H1 (cell line): ENCODE measurements at regions not wholly inside any gene's neighbourhood (a gene's known extent, or its start where the extent isn't known, plus 50 kb on each side); places are given as distances from the start of the nearest gene placed in this dataset.

Experiments
- CTCF ChIA-PET: fragments of 300-600 bp; sonication (Branson Sonifier 250); formaldehyde crosslinking; loops from one replicate; lab custom pipeline; 2021; ENCODE audit not compliant: partially characterized antibody; lab: Charles Lee
- POLR2A ChIA-PET: fragments of 300-600 bp; sonication (Branson Sonifier 250); formaldehyde crosslinking; loops from one replicate; lab custom pipeline; 2021; ENCODE audit warnings: inconsistent platforms; ENCODE audit not compliant: partially characterized antibody; lab: Charles Lee
- DNase-seq, 2 experiments: peaks; one replicate each; pipeline versions ENCODE4 v3.0.0 to v3.0.0-alpha.2; 2010 to 2022; ENCODE audit warnings: low spot score in 2 of 2, low read depth in 1 of 2, mixed read lengths in 1 of 2
- FAIRE-seq: peaks from 2 replicates; lab custom pipeline; 2011; peaks lifted over from hg19 to GRCh38; lab: Jason Lieb, UNC
- H2AFZ ChIP-seq: 2 replicates; pipeline ENCODE4 v1.8.1; 2012; ENCODE audit warnings: low read length, inconsistent platforms
- H2AK5ac ChIP-seq: 2 replicates; pipeline ENCODE4 v1.6.1; 2013; ENCODE audit warnings: low read depth, low read length
- H2BK120ac ChIP-seq: replicated peaks from 2 replicates; pipeline ENCODE3; 2013; ENCODE audit warnings: low read depth, low read length, inconsistent platforms
- H2BK12ac ChIP-seq: 2 replicates; pipeline ENCODE4 v1.6.1; 2013; ENCODE audit warnings: low read depth, low read length
- H2BK15ac ChIP-seq: 2 replicates; pipeline ENCODE4 v1.6.1; 2013; ENCODE audit warnings: low read length
- H2BK20ac ChIP-seq: 2 replicates; pipeline ENCODE4 v1.6.1; 2013; ENCODE audit warnings: low read length
- H2BK5ac ChIP-seq: 2 replicates; pipeline ENCODE4 v1.6.1; 2013; ENCODE audit warnings: low read depth, low read length
- H3K14ac ChIP-seq: 2 replicates; pipeline ENCODE4 v1.6.1; 2013; ENCODE audit warnings: inconsistent platforms; ENCODE audit not compliant: insufficient read length
- H3K18ac ChIP-seq: 2 replicates; pipeline ENCODE4 v1.6.1; 2013; ENCODE audit warnings: low read length; ENCODE audit errors: extremely low read depth
- H3K23ac ChIP-seq: 2 replicates; pipeline ENCODE4 v1.6.1; 2013; ENCODE audit warnings: inconsistent platforms; ENCODE audit not compliant: insufficient read length
- H3K23me2 ChIP-seq: 2 replicates; pipeline ENCODE4 v1.6.1; 2013; ENCODE audit warnings: low read depth, low read length
- H3K27ac ChIP-seq: 2 replicates; pipeline ENCODE4 v1.6.1; 2011; ENCODE audit warnings: low read depth, low read length, inconsistent platforms
- H3K27me3 ChIP-seq, 4 experiments: replicated peaks in 1 of 4; 1 replicate in 1 of 4; 2 replicates in 3 of 4; pipeline versions ENCODE4 v1.6.1 to v1.8.1; 2011 to 2013; ENCODE audit warnings: low read length in 3 of 4, mild to moderate bottlenecking in 3 of 4, inconsistent platforms in 2 of 4, mixed read lengths in 2 of 4, moderate library complexity in 1 of 4; ENCODE audit not compliant: control insufficient read depth in 3 of 4, insufficient read depth in 3 of 4; ENCODE audit errors: extremely low read depth in 1 of 4
- H3K36me3 ChIP-seq, 4 experiments: 2 replicates each; pipeline versions ENCODE4 v1.6.1 to v1.8.1; 2011 to 2013; ENCODE audit warnings: mild to moderate bottlenecking in 4 of 4, low read length in 3 of 4, moderate library complexity in 2 of 4, control low read depth in 1 of 4, inconsistent platforms in 1 of 4; ENCODE audit not compliant: insufficient read depth in 4 of 4, control insufficient read depth in 2 of 4
- H3K4ac ChIP-seq: replicated peaks from 2 replicates; pipeline ENCODE3; 2013; ENCODE audit warnings: low read length, low read depth, mixed read lengths, inconsistent platforms; ENCODE audit not compliant: insufficient read length
- H3K4me1 ChIP-seq, 4 experiments: replicated peaks in 1 of 4; 1 replicate in 1 of 4; 2 replicates in 3 of 4; pipeline versions ENCODE4 v1.6.1 to v1.8.1; 2011 to 2013; ENCODE audit warnings: low read length in 3 of 4, inconsistent platforms in 2 of 4, mixed read lengths in 1 of 4; ENCODE audit not compliant: insufficient read depth in 4 of 4, control insufficient read depth in 3 of 4
- H3K4me2 ChIP-seq, 2 experiments: 2 replicates each; pipeline versions ENCODE4 v1.6.1 to v1.8.1; 2011 to 2013; ENCODE audit warnings: low read depth in 2 of 2, low read length in 2 of 2, control low read depth in 1 of 2, inconsistent platforms in 1 of 2, mild to moderate bottlenecking in 1 of 2; ENCODE audit not compliant: insufficient read depth in 1 of 2
- H3K4me3 ChIP-seq, 4 experiments: fragments of 200-600, 300-600 bp in 1 of 4; sonication (generic), shearing (Covaris generic), sonication (Bioruptor Twin) in 1 of 4; 2 replicates each; pipeline versions ENCODE4 v1.5.1 to v1.8.1; 2011 to 2016; ENCODE audit warnings: low read length in 4 of 4, low read depth in 3 of 4, control low read depth in 2 of 4, inconsistent platforms in 2 of 4, mild to moderate bottlenecking in 2 of 4, mixed read lengths in 1 of 4, moderate library complexity in 1 of 4; ENCODE audit not compliant: insufficient read depth in 2 of 4; ENCODE audit errors: extremely low read depth in 1 of 4
- H3K56ac ChIP-seq: replicated peaks from 2 replicates; pipeline ENCODE3; 2013; ENCODE audit warnings: low read depth, mild to moderate bottlenecking, mixed read lengths, low read length, inconsistent platforms; ENCODE audit not compliant: insufficient read length
- H3K79me1 ChIP-seq: 2 replicates; pipeline ENCODE4 v1.6.1; 2013; ENCODE audit warnings: low read depth, low read length, control low read depth
- H3K79me2 ChIP-seq, 2 experiments: 2 replicates each; pipeline versions ENCODE4 v1.6.1 to v1.8.1; 2012 to 2013; ENCODE audit warnings: low read length in 2 of 2, mild to moderate bottlenecking in 2 of 2, inconsistent platforms in 1 of 2; ENCODE audit not compliant: insufficient read depth in 2 of 2, control insufficient read depth in 1 of 2
- H3K9ac ChIP-seq, 4 experiments: replicated peaks in 1 of 4; 1 replicate in 1 of 4; 2 replicates in 3 of 4; pipeline versions ENCODE4 v1.6.1 to v1.8.1; 2011 to 2013; ENCODE audit warnings: low read depth in 3 of 4, low read length in 3 of 4, control low read depth in 2 of 4, mild to moderate bottlenecking in 2 of 4, moderate library complexity in 2 of 4, inconsistent platforms in 1 of 4; ENCODE audit errors: extremely low read depth in 1 of 4
- H3K9me3 ChIP-seq, 2 experiments: 2 replicates each; pipeline versions ENCODE4 v1.6.1 to v1.8.1; 2012 to 2013; ENCODE audit warnings: mild to moderate bottlenecking in 2 of 2, moderate library complexity in 2 of 2, control low read depth in 1 of 2, inconsistent platforms in 1 of 2, low read depth in 1 of 2, low read length in 1 of 2, mixed read lengths in 1 of 2; ENCODE audit not compliant: insufficient read depth in 2 of 2
- H4K20me1 ChIP-seq, 2 experiments: replicated peaks in 1 of 2; 2 replicates each; pipeline versions ENCODE3 to v1.8.1; 2011 to 2013; ENCODE audit warnings: inconsistent platforms in 2 of 2, low read length in 2 of 2, mild to moderate bottlenecking in 1 of 2; ENCODE audit not compliant: insufficient read depth in 2 of 2, control insufficient read depth in 1 of 2
- H4K5ac ChIP-seq: 2 replicates; pipeline ENCODE4 v1.6.1; 2013; ENCODE audit warnings: low read length, low read depth, mixed read lengths, inconsistent platforms; ENCODE audit not compliant: insufficient read length
- H4K8ac ChIP-seq: 2 replicates; pipeline ENCODE4 v1.8.0; 2013; ENCODE audit warnings: mild to moderate bottlenecking, moderate library complexity, low read length, inconsistent platforms; ENCODE audit not compliant: insufficient read depth; ENCODE audit errors: extremely low read depth
- H4K91ac ChIP-seq: replicated peaks from 2 replicates; pipeline ENCODE3; 2013; ENCODE audit warnings: low read length, mixed read lengths, inconsistent platforms; ENCODE audit not compliant: insufficient read length
- E2F6 ChIP-seq: IDR thresholded peaks from 2 replicates; pipeline ENCODE4 v1.6.1; 2012; ENCODE audit warnings: inconsistent platforms
- HDAC2 ChIP-seq, 2 experiments: fragments of 300-600 bp in 1 of 2; sonication (generic) in 1 of 2; IDR thresholded peaks; 2 replicates each; pipeline ENCODE4 v1.6.1; 2011 to 2012; ENCODE audit warnings: low read depth in 2 of 2, low read length in 2 of 2, mild to moderate bottlenecking in 2 of 2, moderate library complexity in 2 of 2, borderline replicate concordance in 1 of 2, inconsistent platforms in 1 of 2
- JUN ChIP-seq: IDR thresholded peaks from 2 replicates; pipeline ENCODE4 v1.6.1; 2011; ENCODE audit warnings: low read depth, mild to moderate bottlenecking, improper control_type of control experiment, low read length
- POLR2A ChIP-seq, 2 experiments: IDR thresholded peaks; 1 replicate in 1 of 2; 2 replicates in 1 of 2; pipeline ENCODE4 v1.6.1; 2011; ENCODE audit warnings: low read depth in 2 of 2, low read length in 2 of 2, mild to moderate bottlenecking in 2 of 2; ENCODE audit errors: control extremely low read depth in 1 of 2
- SIRT6 ChIP-seq: IDR thresholded peaks from one replicate; pipeline ENCODE4 v1.7.1; 2012; ENCODE audit warnings: low read length, inconsistent platforms
- SP1 ChIP-seq: IDR thresholded peaks from 2 replicates; pipeline ENCODE4 v1.6.1; 2011; ENCODE audit warnings: low read depth, low read length
- SP4 ChIP-seq: IDR thresholded peaks from 2 replicates; pipeline ENCODE4 v1.6.1; 2012; ENCODE audit warnings: low read length, inconsistent platforms
- YY1 ChIP-seq: IDR thresholded peaks from 2 replicates; pipeline ENCODE4 v1.6.1; 2011; ENCODE audit warnings: low read depth, mild to moderate bottlenecking, low read length
- WGBS, 2 experiments: shearing (Covaris generic) in 1 of 2; methylation state at CpG; one replicate each; pipeline versions ENCODE4 v1.1.6 to v1.1.7; 2013 to 2015; ENCODE audit warnings: low lambda C conversion rate in 2 of 2, mixed read lengths in 2 of 2, inconsistent platforms in 1 of 2, low coverage in 1 of 2, missing lambda C conversion rate in 1 of 2; ENCODE audit not compliant: insufficient replicate concordance in 2 of 2, insufficient coverage in 1 of 2, insufficient read length in 1 of 2; ENCODE audit errors: extremely low coverage in 1 of 2, missing lambda C conversion rate in 1 of 2; 5-methylcytosine and 5-hydroxymethylcytosine counted together

- TF ChIP-seq POLR2A (IDR thresholded peaks at IDR 0.05; ENCODE audit: control extremely low read depth in 1 of 2, low read depth in 2 of 2, low read length in 2 of 2) (no peak), SP1 (no peak), SIRT6 (no peak), JUN (no peak), HDAC2 (IDR thresholded peaks at IDR 0.05; ENCODE audit: borderline replicate concordance in 1 of 2, low read depth in 2 of 2, low read length in 2 of 2) (no peak), E2F6 (no peak), SP4 (no peak), YY1 (no peak)
- TF ChIP-seq, all 59 proteins: peak for 0
- Histone ChIP-seq H4K8ac (no peak overlapping the region), H2BK120ac (no peak overlapping the region), H2AFZ (no peak overlapping the region), H3K27me3 (no peaks in the 10 kb centered on the region), H4K91ac (no peak overlapping the region), H3K4me2 (no peak overlapping the region), H3K4me1 (no peaks in the 10 kb centered on the region), H3K23ac (no peak overlapping the region), H2BK12ac (no peak overlapping the region), H3K4me3 (no peak overlapping the region), H3K18ac (no peak overlapping the region), H3K23me2 (no peaks in the 10 kb centered on the region), H3K79me1 (no peaks in the 10 kb centered on the region), H3K36me3 (no peaks in the 10 kb centered on the region), H4K5ac (no peak overlapping the region), H3K9ac (no peak overlapping the region), H2BK15ac (no peak overlapping the region), H2BK20ac (no peak overlapping the region), H4K20me1 (no peaks in the 10 kb centered on the region), H2BK5ac (no peak overlapping the region), H3K27ac (no peak overlapping the region), H3K79me2 (no peaks in the 10 kb centered on the region), H3K4ac (no peak overlapping the region), H3K14ac (no peak overlapping the region), H3K56ac (no peak overlapping the region), H2AK5ac (no peak overlapping the region), H3K9me3 (no peaks in the 10 kb centered on the region)
- POLR2A ChIA-PET = no interaction called here
- DNase-seq (no peak), FAIRE-seq (no peak)
- WGBS, 2 experiments = 82% methylated on average over 8 of the region's 8 CpGs; no CpG with 5 or more reads in 1 of the 2 experiments
- CTCF ChIA-PET = interaction anchor here (0.8 kb wide), 1 partner anchor 24 kb away, joined by 3 read pairs; no protein-coding TSS in a partner anchor
These were observed 627.0 kb upstream of the FBXO33 start for GRCh38 chr14:40058901-40059897.
